ENCODE measurements at regions not wholly inside any gene's neighbourhood (a gene's known extent, or its start where the extent isn't known, plus 50 kb on each side); places are given as distances from the start of the nearest gene placed in this dataset.
"Not testable (repeated sequence)": the region's sequence is repeated elsewhere in the genome, so short reads cannot be mapped to it uniquely, and the experiment has no call there.

- DNase-seq (ENCODE audit: low spot score) = not testable (repeated sequence)
These were observed 5417.4 kb upstream of the TPTE start for GRCh38 chr21:5103880-5104561.

GRCh38 chr21:5104562-5104928 is 5416.8 kb upstream of the TPTE start:
- not testable (repeated sequence) for DNase-seq (ENCODE audit: low spot score)

GRCh38 chr21:5105939-5106708 is 5415.3 kb upstream of the TPTE start:
- DNase-seq (ENCODE audit: low spot score) = peak; percentile 1

- not testable (repeated sequence) for DNase-seq (ENCODE audit: low spot score)
These were observed 5414.5 kb upstream of the TPTE start for GRCh38 chr21:5106767-5107464.

GRCh38 chr21:5107637-5108036 is 5413.7 kb upstream of the TPTE start:
- not testable (repeated sequence) for DNase-seq (ENCODE audit: low spot score)

GRCh38 chr21:5108048-5108775 is 5413.2 kb upstream of the TPTE start:
- not testable (repeated sequence) for DNase-seq (ENCODE audit: low spot score)

GRCh38 chr21:5111197-5111596 is 5410.2 kb upstream of the TPTE start:
- DNase-seq (ENCODE audit: low spot score) = not testable (repeated sequence)

GRCh38 chr21:5113092-5113491 is 5408.3 kb upstream of the TPTE start:
- DNase-seq (ENCODE audit: low spot score) = not testable (repeated sequence)

GRCh38 chr21:5114468-5114867 is 5406.9 kb upstream of the TPTE start:
- not testable (repeated sequence) for DNase-seq (ENCODE audit: low spot score)

- DNase-seq (ENCODE audit: low spot score) = not testable (repeated sequence)
These were observed 5406.3 kb upstream of the TPTE start for GRCh38 chr21:5114893-5115645.

- not testable (repeated sequence) for DNase-seq (ENCODE audit: low spot score)
These were observed 5405.6 kb upstream of the TPTE start for GRCh38 chr21:5115646-5116343.

- not testable (repeated sequence) for DNase-seq (ENCODE audit: low spot score)
These were observed 5404.8 kb upstream of the TPTE start for GRCh38 chr21:5116344-5117123.

- DNase-seq (ENCODE audit: low spot score) = not testable (repeated sequence)
These were observed 5404.2 kb upstream of the TPTE start for GRCh38 chr21:5117135-5117534.

GRCh38 chr21:5117666-5118295 is 5403.6 kb upstream of the TPTE start:
- DNase-seq (ENCODE audit: low spot score) = peak; percentile 2

- not testable (repeated sequence) for DNase-seq (ENCODE audit: low spot score)
These were observed 5403.1 kb upstream of the TPTE start for GRCh38 chr21:5118296-5118679.

- DNase-seq (ENCODE audit: low spot score) = not testable (repeated sequence)
These were observed 5402.2 kb upstream of the TPTE start for GRCh38 chr21:5119179-5119578.

- not testable (repeated sequence) for DNase-seq (ENCODE audit: low spot score)
These were observed 5400.0 kb upstream of the TPTE start for GRCh38 chr21:5121399-5121798.

- not testable (repeated sequence) for DNase-seq (ENCODE audit: low spot score)
These were observed 5399.5 kb upstream of the TPTE start for GRCh38 chr21:5121849-5122248.

- DNase-seq (ENCODE audit: low spot score) = not testable (repeated sequence)
These were observed 5397.7 kb upstream of the TPTE start for GRCh38 chr21:5123655-5124054.
